A549 (cell line): ENCODE measurements at regions not wholly inside any gene's neighbourhood (a gene's known extent, or its start where the extent isn't known, plus 50 kb on each side); places are given as distances from the start of the nearest gene placed in this dataset.

ENCODE experiments used
- ATAC-seq, 2 experiments: fragments of 200-7000 bp in 1 of 2; fragments of >200 bp in 1 of 2; cut with Nextera tagmentation in 1 of 2; cut with Tn5 transposase in 1 of 2; 3 replicates each; pipeline versions ENCODE4 v1.8.0 to v1.9.1; 2018 to 2020; ENCODE audit warnings: mild to moderate bottlenecking in 1 of 2, moderate library complexity in 1 of 2
- CTCF ChIA-PET: fragments of 300-600 bp; sonication (Branson Sonifier 250); formaldehyde crosslinking; extraction: SDS; loops from one replicate; lab custom pipeline; 2021; ENCODE audit warnings: antibody characterized with exemption, inconsistent platforms; lab: Yijun Ruan, JAX
- POLR2A ChIA-PET: fragments of 350-600 bp; formaldehyde crosslinking; extraction: SDS; loops from one replicate; lab custom pipeline; 2021; ENCODE audit warnings: antibody characterized with exemption, inconsistent platforms; lab: Yijun Ruan, JAX
- DNase-seq, 2 experiments: peaks; one replicate each; pipeline versions ENCODE4 v3.0.0 to v3.0.0-alpha.2; 2011 to 2016; ENCODE audit warnings: low read depth in 1 of 2, low spot score in 1 of 2
- FAIRE-seq: peaks from 2 replicates; lab custom pipeline; 2011; peaks lifted over from hg19 to GRCh38; lab: Jason Lieb, UNC
- H3K27ac ChIP-seq, 2 experiments: fragments of >200 bp; sonication (Bioruptor Twin); formaldehyde crosslinking; 3 replicates each; pipeline ENCODE4 v1.5.1; 2016 to 2017
- H3K4me1 ChIP-seq: fragments of >200 bp; sonication (Bioruptor Twin); formaldehyde crosslinking; 3 replicates; pipeline ENCODE4 v1.6.1; 2016
- H3K4me2 ChIP-seq: fragments of >200 bp; sonication (Bioruptor Twin); formaldehyde crosslinking; 3 replicates; pipeline ENCODE4 v1.6.1; 2016
- H3K4me3 ChIP-seq: fragments of >200 bp; sonication (Bioruptor Twin); formaldehyde crosslinking; 3 replicates; pipeline ENCODE4 v1.5.1; 2016
- H3K9me3 ChIP-seq: fragments of >200 bp; sonication (Bioruptor Twin); formaldehyde crosslinking; 3 replicates; pipeline ENCODE4 v1.6.1; 2016
- BCL3 ChIP-seq: fragments of >200 bp; sonication (Bioruptor Twin); formaldehyde crosslinking; IDR thresholded peaks from 3 replicates; pipeline ENCODE4 v1.6.1; 2016
- CBX8 ChIP-seq: fragments of 200-600 bp; sonication (generic); IDR thresholded peaks from 2 replicates; pipeline ENCODE4 v1.6.1; 2016
- CHD4 ChIP-seq: fragments of 200-600 bp; sonication (generic); IDR thresholded peaks from 2 replicates; pipeline ENCODE4 v1.6.1; 2016; ENCODE audit warnings: antibody characterized with exemption, mild to moderate bottlenecking, borderline replicate concordance
- E2F6 ChIP-seq: IDR thresholded peaks from 2 replicates; pipeline ENCODE4 v1.6.1; 2012; ENCODE audit warnings: low read depth, borderline replicate concordance
- EHMT2 ChIP-seq: fragments of 200-600 bp; sonication (generic); IDR thresholded peaks from 2 replicates; pipeline ENCODE4 v1.6.1; 2016; ENCODE audit warnings: antibody characterized with exemption, low read depth, mild to moderate bottlenecking, moderate library complexity
- EP300 ChIP-seq, 2 experiments: fragments of >200 bp; sonication (Bioruptor Twin); formaldehyde crosslinking; IDR thresholded peaks; 2 replicates in 1 of 2; 3 replicates in 1 of 2; pipeline ENCODE4 v1.6.1; 2016 to 2017
- FOXS1 ChIP-seq: fragments of 250-450 bp; sonication (Bioruptor Pico); IDR thresholded peaks from 2 replicates; pipeline ENCODE4 v1.5.0; 2020; ENCODE audit warnings: mild to moderate bottlenecking, moderate library complexity
- HMGXB4 ChIP-seq: fragments of 250-450 bp; sonication (Bioruptor Pico); IDR thresholded peaks from 2 replicates; pipeline ENCODE4 v1.5.0; 2021; ENCODE audit warnings: mild to moderate bottlenecking, moderate library complexity, borderline replicate concordance
- HOXB13 ChIP-seq: fragments of 250-450 bp; sonication (Bioruptor Pico); IDR thresholded peaks from 2 replicates; pipeline ENCODE4 v1.5.0; 2020; ENCODE audit warnings: low read depth, mild to moderate bottlenecking, moderate library complexity
- MAFK ChIP-seq: fragments of 450-650 bp; IDR thresholded peaks from 2 replicates; pipeline ENCODE4 v1.6.1; 2014; ENCODE audit not compliant: partially characterized antibody
- MAX ChIP-seq: IDR thresholded peaks from 2 replicates; pipeline ENCODE4 v1.6.1; 2012
- MAZ ChIP-seq: fragments of 150-350 bp; IDR thresholded peaks from 2 replicates; pipeline ENCODE4 v1.6.1; 2014; ENCODE audit warnings: antibody characterized with exemption, low read depth, low read length, borderline replicate concordance
- MYC ChIP-seq: IDR thresholded peaks from 2 replicates; pipeline ENCODE4 v1.6.1; 2012; ENCODE audit warnings: mild to moderate bottlenecking, inconsistent platforms, low read length, improper control_type of control experiment, borderline replicate concordance
- PHF8 ChIP-seq: fragments of 200-600 bp; sonication (generic); IDR thresholded peaks from 2 replicates; pipeline ENCODE4 v1.6.1; 2016; ENCODE audit warnings: low read depth, mild to moderate bottlenecking, antibody characterized with exemption, moderate library complexity, borderline replicate concordance
- RAD21 ChIP-seq, 2 experiments: fragments of >200 bp in 1 of 2; sonication (Bioruptor Twin) in 1 of 2; formaldehyde crosslinking in 1 of 2; IDR thresholded peaks in 1 of 2; conservative IDR thresholded peaks in 1 of 2; 2 replicates in 1 of 2; 3 replicates in 1 of 2; pipeline ENCODE4 v1.6.1; 2012 to 2018; ENCODE audit warnings: inconsistent platforms in 1 of 2
- RCOR1 ChIP-seq: fragments of 150-350 bp; IDR thresholded peaks from 2 replicates; pipeline ENCODE4 v1.6.1; 2014; ENCODE audit warnings: antibody characterized with exemption, low read length, low read depth
- REST ChIP-seq: fragments of 200-600 bp; sonication (generic); IDR thresholded peaks from 2 replicates; pipeline ENCODE4 v1.6.1; 2016; ENCODE audit warnings: antibody characterized with exemption, mild to moderate bottlenecking, moderate library complexity
- RNF2 ChIP-seq: fragments of 200-600 bp; sonication (generic); IDR thresholded peaks from 2 replicates; pipeline ENCODE4 v1.6.1; 2016; ENCODE audit warnings: low read depth, mild to moderate bottlenecking, antibody characterized with exemption, moderate library complexity, borderline replicate concordance
- ZFP36 ChIP-seq: fragments of 450-650 bp; IDR thresholded peaks from 2 replicates; pipeline ENCODE4 v1.6.1; 2014; ENCODE audit warnings: borderline replicate concordance; ENCODE audit not compliant: partially characterized antibody
- ZNF302 ChIP-seq: fragments of 250-450 bp; sonication (Bioruptor Pico); IDR thresholded peaks from 2 replicates; pipeline ENCODE4 v1.9.0; 2021; ENCODE audit warnings: inconsistent platforms, mild to moderate bottlenecking, moderate library complexity
- ZSCAN20 ChIP-seq: fragments of 250-450 bp; sonication (Bioruptor Pico); IDR thresholded peaks from 2 replicates; pipeline ENCODE4 v1.8.0; 2022; ENCODE audit warnings: mild to moderate bottlenecking, moderate library complexity
- WGBS: methylation state at CpG from one replicate; pipeline ENCODE4 v1.1.6; 2017; ENCODE audit errors: missing lambda C conversion rate; 5-methylcytosine and 5-hydroxymethylcytosine counted together

- 79% methylated on average over 9 of the region's 9 CpGs for WGBS
- TF ChIP-seq RNF2: no peak
- TF ChIP-seq MYC: no peak
- no peak for TF ChIP-seq ZNF302 (CRISPR knock-in tag)
- TF ChIP-seq PHF8: no peak
- TF ChIP-seq HMGXB4: no peak
- TF ChIP-seq ZFP36: peak; percentile 27
- TF ChIP-seq MAX: no peak
- no peak for TF ChIP-seq ZSCAN20
- no peak for TF ChIP-seq EHMT2
- Histone ChIP-seq H3K4me2 (no peak overlapping the region), H3K4me1 (peaks cover 20% of the 10 kb centered on the region), H3K9me3 (no peaks in the 10 kb centered on the region), H3K27ac (peak overlapping the region; percentile 26 to 71; a peak in 3 of 6 replicates), H3K4me3 (no peak overlapping the region)
- no peak for ATAC-seq
- FAIRE-seq: no peak
- ChIA-PET POLR2A (no interaction called here), CTCF (interaction anchor here (1.0 kb wide), 1 partner anchor 10 kb away, joined by 3 read pairs; no protein-coding TSS in a partner anchor)
- no peak for DNase-seq
These were observed 230.1 kb downstream of the TOMM20 start for GRCh38 chr1:234898455-234899033.

- H3K4me3 ChIP-seq: no peak overlapping the region
- no peak for FAIRE-seq
- no peaks in the 10 kb centered on the region for H3K9me3 ChIP-seq
- DNase-seq: no peak
- no peak for ATAC-seq
- H3K4me1 ChIP-seq: peaks cover 20% of the 10 kb centered on the region
- POLR2A ChIA-PET: no interaction called here
- TF ChIP-seq CHD4 (no peak), MAFK (no peak), CBX8 (no peak), FOXS1 (CRISPR knock-in tag) (no peak)
- H3K27ac ChIP-seq: peak overlapping the region in 1 of 2 experiments; percentile 71; a peak in 3 of 6 replicates
- CTCF ChIA-PET: no interaction called here
- WGBS: 94% methylated on average over 10 of the region's 10 CpGs
- H3K4me2 ChIP-seq: no peak overlapping the region
These were observed 230.7 kb downstream of the TOMM20 start for GRCh38 chr1:234897754-234898454.

GRCh38 chr1:234897390-234897749 lies 231.3 kb downstream of the TOMM20 start:
- 43% methylated on average over 4 of the region's 4 CpGs for WGBS
- FAIRE-seq: no peak
- Histone ChIP-seq H3K27ac (peak overlapping the region in 1 of 2 experiments; percentile 71; a peak in 3 of 6 replicates), H3K4me3 (no peak overlapping the region), H3K9me3 (no peaks in the 10 kb centered on the region), H3K4me1 (peaks cover 21% of the 10 kb centered on the region)
- POLR2A ChIA-PET: no interaction called here
- CTCF ChIA-PET: no interaction called here
- ATAC-seq: no peak
- TF ChIP-seq MAX: no peak
- TF ChIP-seq RAD21 (conservative IDR thresholded peaks at IDR 0.05 in 1 of 2, IDR thresholded peaks at IDR 0.05 in 1 of 2): no peak
- no peak for TF ChIP-seq EP300 (IDR thresholded peaks at IDR 0.05)
- no peak for TF ChIP-seq MAZ
- TF ChIP-seq RCOR1: no peak
- no peak for TF ChIP-seq REST
- no peak for TF ChIP-seq HOXB13 (CRISPR knock-in tag)
- TF ChIP-seq BCL3: no peak
- TF ChIP-seq E2F6: no peak
- TF ChIP-seq HMGXB4: no peak
- TF ChIP-seq, all 56 proteins: peak for 0
- no peak overlapping the region for H3K4me2 ChIP-seq
- DNase-seq: no peak
